IMR-90 (cell line): ENCODE measurements at regions not wholly inside any gene's neighbourhood (a gene's known extent, or its start where the extent isn't known, plus 50 kb on each side); places are given as distances from the start of the nearest gene placed in this dataset.

Experiments
- ATAC-seq: fragments of 200-7000 bp; cut with Tn5 transposase; 2 replicates; pipeline ENCODE4 v1.9.1; 2020; ENCODE audit warnings: low read depth, mild to moderate bottlenecking, moderate library complexity
- BruUV-seq: library from RNA; stranded (reverse); fragments of 400-500 nt; replicated peaks from 2 replicates; lab custom pipeline; 2021; lab: Mats Ljungman, UMichigan
- CTCF ChIA-PET: fragments of 300-600 bp; formaldehyde crosslinking; extraction: SDS; loops from one replicate; lab custom pipeline; 2021; ENCODE audit warnings: antibody characterized with exemption; lab: Yijun Ruan, JAX
- POLR2A ChIA-PET: fragments of 300-600 bp; sonication (Branson Sonifier 250); formaldehyde crosslinking; loops from one replicate; lab custom pipeline; 2022; ENCODE audit warnings: antibody characterized with exemption; ENCODE audit not compliant: unreplicated experiment; lab: Charles Lee
- DNase-seq: peaks from one replicate; pipeline ENCODE4 v3.0.0; 2013
- H2AFZ ChIP-seq: replicated peaks from 2 replicates; pipeline ENCODE3; 2013; ENCODE audit warnings: low read length, mild to moderate bottlenecking; ENCODE audit not compliant: poor library complexity
- H2AK5ac ChIP-seq: 2 replicates; pipeline ENCODE4 v1.6.1; 2013; ENCODE audit warnings: low read depth, low read length, inconsistent platforms
- H2AK9ac ChIP-seq: replicated peaks from 2 replicates; pipeline ENCODE3; 2013; ENCODE audit warnings: mild to moderate bottlenecking, low read depth, low read length, moderate library complexity; ENCODE audit not compliant: poor library complexity
- H2BK120ac ChIP-seq: 2 replicates; pipeline ENCODE4 v1.6.1; 2013; ENCODE audit warnings: low read depth, low read length, inconsistent platforms
- H2BK15ac ChIP-seq: 3 replicates; pipeline ENCODE4 v1.6.1; 2013; ENCODE audit warnings: low read depth, low read length, inconsistent platforms
- H2BK20ac ChIP-seq: 2 replicates; pipeline ENCODE4 v1.6.1; 2013; ENCODE audit warnings: low read depth, mild to moderate bottlenecking, inconsistent platforms, low read length, moderate library complexity
- H2BK5ac ChIP-seq: 2 replicates; pipeline ENCODE4 v1.6.1; 2013; ENCODE audit warnings: mild to moderate bottlenecking, low read depth, low read length, inconsistent platforms; ENCODE audit not compliant: poor library complexity, severe bottlenecking
- H3K14ac ChIP-seq: replicated peaks from 2 replicates; pipeline ENCODE4 v1.6.1; 2013; ENCODE audit warnings: low read depth, low read length, inconsistent platforms
- H3K18ac ChIP-seq: 2 replicates; pipeline ENCODE4 v1.6.1; 2013; ENCODE audit warnings: low read depth, low read length, control low read depth
- H3K23ac ChIP-seq: 2 replicates; pipeline ENCODE4 v1.6.1; 2013; ENCODE audit warnings: low read depth, low read length, inconsistent platforms
- H3K27ac ChIP-seq: 2 replicates; pipeline ENCODE4 v1.5.1; 2013; ENCODE audit warnings: mild to moderate bottlenecking, control low read depth, low read length; ENCODE audit not compliant: insufficient read depth
- H3K27me3 ChIP-seq: 2 replicates; pipeline ENCODE4 v1.6.1; 2013; ENCODE audit warnings: low read length; ENCODE audit not compliant: control insufficient read depth, insufficient read depth
- H3K36me3 ChIP-seq: 2 replicates; pipeline ENCODE4 v1.6.1; 2013; ENCODE audit warnings: low read length, mixed read lengths; ENCODE audit not compliant: control insufficient read depth, insufficient read depth
- H3K4ac ChIP-seq: 2 replicates; pipeline ENCODE4 v1.6.1; 2013; ENCODE audit warnings: low read depth, low read length, inconsistent platforms
- H3K4me1 ChIP-seq: 2 replicates; pipeline ENCODE4 v1.6.1; 2013; ENCODE audit warnings: low read length, mixed read lengths; ENCODE audit not compliant: control insufficient read depth, insufficient read depth
- H3K4me2 ChIP-seq: 2 replicates; pipeline ENCODE4 v1.6.1; 2013; ENCODE audit warnings: low read depth, mild to moderate bottlenecking, control low read depth, low read length, moderate library complexity
- H3K4me3 ChIP-seq: 2 replicates; pipeline ENCODE4 v1.5.1; 2013; ENCODE audit warnings: low read depth, mild to moderate bottlenecking, control low read depth, low read length, moderate library complexity; ENCODE audit not compliant: insufficient read depth
- H3K56ac ChIP-seq: 2 replicates; pipeline ENCODE4 v1.6.1; 2013; ENCODE audit warnings: low read length, inconsistent platforms; ENCODE audit not compliant: insufficient read depth; ENCODE audit errors: extremely low read depth
- H3K79me1 ChIP-seq, 2 experiments: 2 replicates each; pipeline ENCODE4 v1.6.1; 2013; ENCODE audit warnings: low read length in 2 of 2, inconsistent platforms in 1 of 2, low read depth in 1 of 2
- H3K9ac ChIP-seq: 2 replicates; pipeline ENCODE4 v1.6.1; 2013; ENCODE audit warnings: low read depth, low read length, control low read depth
- H3K9me1 ChIP-seq: 2 replicates; pipeline ENCODE4 v1.6.1; 2013; ENCODE audit warnings: low read length, inconsistent platforms; ENCODE audit not compliant: insufficient read depth
- H3K9me3 ChIP-seq: 2 replicates; pipeline ENCODE4 v1.6.1; 2013; ENCODE audit warnings: low read length; ENCODE audit not compliant: control insufficient read depth, insufficient read depth
- H4K20me1 ChIP-seq: 2 replicates; pipeline ENCODE4 v1.6.1; 2013; ENCODE audit warnings: low read length, inconsistent platforms; ENCODE audit not compliant: insufficient read depth
- H4K5ac ChIP-seq: 2 replicates; pipeline ENCODE4 v1.6.1; 2013; ENCODE audit warnings: mild to moderate bottlenecking, low read depth, low read length, control low read depth
- H4K8ac ChIP-seq, 2 experiments: 2 replicates each; pipeline ENCODE4 v1.6.1; 2013; ENCODE audit warnings: low read depth in 2 of 2, low read length in 2 of 2, control low read depth in 1 of 2, inconsistent platforms in 1 of 2
- H4K91ac ChIP-seq: 2 replicates; pipeline ENCODE4 v1.6.1; 2013; ENCODE audit warnings: low read depth, low read length, inconsistent platforms; ENCODE audit not compliant: insufficient read depth
- BHLHE40 ChIP-seq: fragments of 150-350 bp; IDR thresholded peaks from 2 replicates; pipeline ENCODE4 v1.6.1; 2016; ENCODE audit warnings: mild to moderate bottlenecking, low read depth, low read length
- CEBPB ChIP-seq: IDR thresholded peaks from 2 replicates; pipeline ENCODE4 v1.6.1; 2012; ENCODE audit warnings: low read depth, low read length, improper control_type of control experiment
- CHD1 ChIP-seq: IDR thresholded peaks from 2 replicates; pipeline ENCODE4 v1.6.1; 2012; ENCODE audit warnings: low read depth, low read length, improper control_type of control experiment
- MAFK ChIP-seq: IDR thresholded peaks from 2 replicates; pipeline ENCODE4 v1.6.1; 2012; ENCODE audit warnings: low read depth, low read length, improper control_type of control experiment
- MAZ ChIP-seq: IDR thresholded peaks from 2 replicates; pipeline ENCODE4 v1.6.1; 2012; ENCODE audit warnings: low read depth, mild to moderate bottlenecking, low read length, improper control_type of control experiment, moderate library complexity, borderline replicate concordance
- MXI1 ChIP-seq: IDR thresholded peaks from 2 replicates; pipeline ENCODE4 v1.6.1; 2012; ENCODE audit warnings: low read depth, mild to moderate bottlenecking, low read length, moderate library complexity, borderline replicate concordance
- NFE2L2 ChIP-seq: fragments of 150-350 bp; IDR thresholded peaks from 2 replicates; pipeline ENCODE4 v1.6.1; 2016; ENCODE audit warnings: low read depth, mild to moderate bottlenecking, low read length
- RCOR1 ChIP-seq: IDR thresholded peaks from 2 replicates; pipeline ENCODE4 v1.6.1; 2012; ENCODE audit warnings: mild to moderate bottlenecking, low read length, improper control_type of control experiment; ENCODE audit not compliant: insufficient replicate concordance
- RFX5 ChIP-seq: IDR thresholded peaks from 2 replicates; pipeline ENCODE4 v1.8.0; 2012; ENCODE audit warnings: low read depth, mild to moderate bottlenecking, low read length, moderate library complexity
- WGBS, 2 experiments: methylation state at CpG; one replicate each; pipeline versions ENCODE4 v1.1.5 to v1.1.7; 2013; ENCODE audit warnings: missing lambda C conversion rate in 2 of 2; ENCODE audit not compliant: insufficient read length in 1 of 2; ENCODE audit errors: extremely low coverage in 2 of 2; 5-methylcytosine and 5-hydroxymethylcytosine counted together
- dilution Hi-C: fragments of 300-500 bp; cut with HindIII; formaldehyde crosslinking; loops from one replicate; pipeline ENCODE4 v1.14.3; 2018; ENCODE audit warnings: low sequenced_read_pairs; ENCODE audit not compliant: unreplicated experiment
- in situ Hi-C: fragments of 300-500 bp; cut with MboI; formaldehyde crosslinking; loops from 3 replicates; pipeline ENCODE4 v1.14.3; 2019; ENCODE audit warnings: low sequenced_read_pairs, inconsistent platforms, mixed read lengths
- intact Hi-C: fragments of 100-400 bp; cut with micrococcal nuclease; formaldehyde crosslinking; loops from 2 replicates; pipeline ENCODE4 v1.10.0; 2022
- TF ChIP-seq, protein P1 (sequence below): fragments of 150-350 bp; IDR thresholded peaks from 2 replicates; pipeline ENCODE4 v1.6.1; 2017; ENCODE audit warnings: mild to moderate bottlenecking, antibody characterized with exemption, low read length, low read depth
- TF ChIP-seq, protein P2 (sequence below): conservative IDR thresholded peaks from 2 replicates; pipeline ENCODE4 v1.5.1; 2012; ENCODE audit warnings: mild to moderate bottlenecking, low read depth, low read length, improper control_type of control experiment

DNA sequence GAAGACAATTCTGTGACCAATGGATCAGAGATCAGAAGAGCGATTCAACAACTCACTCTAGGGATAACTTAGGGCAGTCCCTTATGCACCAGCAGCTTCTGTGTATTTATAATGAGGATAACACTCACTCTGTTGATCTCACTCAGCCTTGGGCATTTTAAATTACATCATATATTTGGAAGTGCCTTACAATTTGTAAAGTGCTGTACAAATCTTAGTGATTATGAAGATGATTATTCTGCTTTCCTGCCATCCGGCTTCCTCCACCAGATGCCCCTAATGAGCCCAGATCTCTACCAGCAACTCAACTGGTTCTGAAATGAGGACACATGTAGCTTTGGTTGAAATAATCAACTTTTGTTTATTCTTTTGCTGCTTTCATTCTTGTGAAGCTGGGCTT lies 105.3 kb downstream of the PCSK1 start:
- BruUV-seq, result no TSS peak
- H2BK20ac ChIP-seq, result 0 out of 2 replicates have a peak overlapping the region, but pooled peaks have one; percentile 8
- H3K9ac ChIP-seq, result no peak overlapping the region
- peak overlapping the region; percentile 48 for H2BK120ac ChIP-seq
- peak overlapping the region; percentile 37; the same call in 1 of the 2 replicates for H3K27ac ChIP-seq
- ATAC-seq (peak; percentile 28; the same call in 1 of the 2 replicates), DNase-seq (peak; percentile 40)
- CTCF ChIA-PET, result interaction anchor here (0.5 to 0.9 kb wide), 3 partner anchors 12 to 586 kb away, joined by 3 to 5 read pairs (median 4); no protein-coding TSS in a partner anchor
- peak overlapping the region; percentile 47 for H2BK5ac ChIP-seq
- POLR2A ChIA-PET, result no interaction called here
- peak overlapping the region; percentile 60 for H3K18ac ChIP-seq
- H4K8ac ChIP-seq, result peak overlapping the region; percentile 11 to 31; a peak in 1 of 4 replicates
- H3K23ac ChIP-seq, result no peak overlapping the region
- in situ Hi-C loops, result loop anchor here (5.0 kb wide), 1 partner anchor 370 kb away; no protein-coding TSS in a partner anchor
- no CpG with 5 or more reads among the region's 2 CpGs for WGBS, 2 experiments
- H3K9me3 ChIP-seq, result no peaks in the 10 kb centered on the region
- peak overlapping the region; percentile 22 for H2BK15ac ChIP-seq
- H4K20me1 ChIP-seq, result no peaks in the 10 kb centered on the region
- no peak overlapping the region for H2AK5ac ChIP-seq
- no peak for TF ChIP-seq CEBPB
- no peak for TF ChIP-seq NFE2L2
- no peak for TF ChIP-seq RCOR1
- no peak for TF ChIP-seq BHLHE40
- TF ChIP-seq MAZ, result no peak
- TF ChIP-seq, protein P1, sequence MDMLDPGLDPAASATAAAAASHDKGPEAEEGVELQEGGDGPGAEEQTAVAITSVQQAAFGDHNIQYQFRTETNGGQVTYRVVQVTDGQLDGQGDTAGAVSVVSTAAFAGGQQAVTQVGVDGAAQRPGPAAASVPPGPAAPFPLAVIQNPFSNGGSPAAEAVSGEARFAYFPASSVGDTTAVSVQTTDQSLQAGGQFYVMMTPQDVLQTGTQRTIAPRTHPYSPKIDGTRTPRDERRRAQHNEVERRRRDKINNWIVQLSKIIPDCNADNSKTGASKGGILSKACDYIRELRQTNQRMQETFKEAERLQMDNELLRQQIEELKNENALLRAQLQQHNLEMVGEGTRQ, result no peak
- TF ChIP-seq MAFK, result no peak
- TF ChIP-seq CHD1, result no peak
- TF ChIP-seq, protein P2, sequence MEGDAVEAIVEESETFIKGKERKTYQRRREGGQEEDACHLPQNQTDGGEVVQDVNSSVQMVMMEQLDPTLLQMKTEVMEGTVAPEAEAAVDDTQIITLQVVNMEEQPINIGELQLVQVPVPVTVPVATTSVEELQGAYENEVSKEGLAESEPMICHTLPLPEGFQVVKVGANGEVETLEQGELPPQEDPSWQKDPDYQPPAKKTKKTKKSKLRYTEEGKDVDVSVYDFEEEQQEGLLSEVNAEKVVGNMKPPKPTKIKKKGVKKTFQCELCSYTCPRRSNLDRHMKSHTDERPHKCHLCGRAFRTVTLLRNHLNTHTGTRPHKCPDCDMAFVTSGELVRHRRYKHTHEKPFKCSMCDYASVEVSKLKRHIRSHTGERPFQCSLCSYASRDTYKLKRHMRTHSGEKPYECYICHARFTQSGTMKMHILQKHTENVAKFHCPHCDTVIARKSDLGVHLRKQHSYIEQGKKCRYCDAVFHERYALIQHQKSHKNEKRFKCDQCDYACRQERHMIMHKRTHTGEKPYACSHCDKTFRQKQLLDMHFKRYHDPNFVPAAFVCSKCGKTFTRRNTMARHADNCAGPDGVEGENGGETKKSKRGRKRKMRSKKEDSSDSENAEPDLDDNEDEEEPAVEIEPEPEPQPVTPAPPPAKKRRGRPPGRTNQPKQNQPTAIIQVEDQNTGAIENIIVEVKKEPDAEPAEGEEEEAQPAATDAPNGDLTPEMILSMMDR, result no peak
- TF ChIP-seq RFX5, result no peak
- TF ChIP-seq MXI1, result no peak
- peak overlapping the region; percentile 55; the same call in 1 of the 2 replicates for H4K91ac ChIP-seq
- H4K5ac ChIP-seq, result peak overlapping the region; percentile 62
- no peak overlapping the region for H3K56ac ChIP-seq
- no peaks in the 10 kb centered on the region for H3K27me3 ChIP-seq
- no peak overlapping the region; the same call in 1 of the 2 replicates for H3K14ac ChIP-seq
- H3K4me3 ChIP-seq, result no peak overlapping the region
- intact Hi-C loops, result no loop called here
- no peak overlapping the region for H3K4me2 ChIP-seq
- peaks cover 24% of the 10 kb centered on the region for H3K4me1 ChIP-seq
- H3K36me3 ChIP-seq, result no peaks in the 10 kb centered on the region
- H3K79me1 ChIP-seq, result no peaks in the 10 kb centered on the region
- H2AFZ ChIP-seq, result no peak overlapping the region
- dilution Hi-C loops, result no loop called here
- peaks cover 2% of the 10 kb centered on the region; the same call in 1 of the 2 replicates for H3K9me1 ChIP-seq
- no peak overlapping the region for H2AK9ac ChIP-seq
- peak overlapping the region; percentile 8; the same call in 1 of the 2 replicates for H3K4ac ChIP-seq
